ENCODE measurements at regions not wholly inside any gene's neighbourhood (a gene's known extent, or its start where the extent isn't known, plus 50 kb on each side); places are given as distances from the start of the nearest gene placed in this dataset.

DNA sequence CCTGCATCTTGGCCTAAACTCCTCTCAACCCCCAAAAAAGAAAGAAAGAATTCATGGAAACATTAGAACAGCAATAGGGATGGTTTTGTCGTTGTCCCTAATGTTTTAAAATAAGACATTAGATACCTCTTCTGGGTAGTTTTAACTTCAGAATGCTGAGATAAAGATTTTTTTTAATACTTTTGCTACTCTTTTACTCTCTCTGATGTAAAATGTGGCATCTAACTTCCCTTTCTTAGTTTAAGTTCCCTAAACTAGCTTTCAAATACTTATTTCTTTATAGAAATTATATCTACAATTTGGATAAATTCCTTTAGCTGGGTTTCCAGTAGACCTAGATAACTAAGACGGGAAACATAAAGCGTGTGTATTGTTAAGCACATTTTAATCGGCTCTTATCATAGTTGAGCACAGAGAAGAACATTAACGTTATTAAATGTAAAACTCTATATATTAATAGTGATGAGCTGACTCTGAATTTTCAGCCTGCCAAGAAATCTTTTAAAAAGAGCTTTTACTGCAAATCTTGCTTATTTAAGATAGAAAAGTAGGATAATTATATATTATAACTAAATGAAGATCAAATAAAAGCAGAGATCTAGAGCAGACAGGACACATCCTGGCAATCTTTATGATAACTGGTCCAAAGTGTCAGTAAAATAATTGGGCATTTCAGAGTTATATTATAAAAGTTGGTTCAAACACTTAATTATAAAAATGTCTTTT, 183.2 kb downstream of the CYB561 start:
- TF ChIP-seq, protein P1, sequence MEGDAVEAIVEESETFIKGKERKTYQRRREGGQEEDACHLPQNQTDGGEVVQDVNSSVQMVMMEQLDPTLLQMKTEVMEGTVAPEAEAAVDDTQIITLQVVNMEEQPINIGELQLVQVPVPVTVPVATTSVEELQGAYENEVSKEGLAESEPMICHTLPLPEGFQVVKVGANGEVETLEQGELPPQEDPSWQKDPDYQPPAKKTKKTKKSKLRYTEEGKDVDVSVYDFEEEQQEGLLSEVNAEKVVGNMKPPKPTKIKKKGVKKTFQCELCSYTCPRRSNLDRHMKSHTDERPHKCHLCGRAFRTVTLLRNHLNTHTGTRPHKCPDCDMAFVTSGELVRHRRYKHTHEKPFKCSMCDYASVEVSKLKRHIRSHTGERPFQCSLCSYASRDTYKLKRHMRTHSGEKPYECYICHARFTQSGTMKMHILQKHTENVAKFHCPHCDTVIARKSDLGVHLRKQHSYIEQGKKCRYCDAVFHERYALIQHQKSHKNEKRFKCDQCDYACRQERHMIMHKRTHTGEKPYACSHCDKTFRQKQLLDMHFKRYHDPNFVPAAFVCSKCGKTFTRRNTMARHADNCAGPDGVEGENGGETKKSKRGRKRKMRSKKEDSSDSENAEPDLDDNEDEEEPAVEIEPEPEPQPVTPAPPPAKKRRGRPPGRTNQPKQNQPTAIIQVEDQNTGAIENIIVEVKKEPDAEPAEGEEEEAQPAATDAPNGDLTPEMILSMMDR (conservative IDR thresholded peaks at IDR 0.05) = no peak
- no peak overlapping the region for H3K4me3 Mint-ChIP-seq
- no peak overlapping the region for H3K27ac Mint-ChIP-seq
- DNase-seq (ENCODE audit: extremely low spot score, unreplicated experiment) = no peak
- no peaks in the 10 kb centered on the region for H3K9me3 Mint-ChIP-seq
- H3K36me3 Mint-ChIP-seq = peaks cover 9% of the 10 kb centered on the region
- no peaks in the 10 kb centered on the region for H3K4me1 Mint-ChIP-seq (ENCODE audit: unreplicated experiment)
- no peaks in the 10 kb centered on the region for H3K27me3 Mint-ChIP-seq

DNA sequence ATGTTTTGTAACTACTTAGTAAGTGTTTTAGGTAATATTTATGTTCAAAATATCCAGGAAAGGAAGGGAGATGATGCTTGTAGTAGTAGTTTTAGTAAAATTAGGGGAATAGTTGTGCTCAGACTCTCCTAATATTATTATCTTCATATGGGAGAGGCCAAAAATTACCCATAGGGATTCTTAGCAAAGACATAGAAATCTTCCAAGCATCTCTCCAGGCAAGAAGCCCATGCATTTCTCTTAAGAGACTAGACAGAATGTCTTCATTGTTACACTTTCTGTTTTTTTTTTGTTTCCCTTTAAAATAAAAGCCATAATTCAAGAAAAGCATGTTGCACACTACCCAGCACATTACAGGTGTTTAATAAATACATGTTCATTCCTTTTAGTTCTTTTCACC, 180.6 kb downstream of the CYB561 start:
- H3K4me3 Mint-ChIP-seq = no peak overlapping the region

DNA sequence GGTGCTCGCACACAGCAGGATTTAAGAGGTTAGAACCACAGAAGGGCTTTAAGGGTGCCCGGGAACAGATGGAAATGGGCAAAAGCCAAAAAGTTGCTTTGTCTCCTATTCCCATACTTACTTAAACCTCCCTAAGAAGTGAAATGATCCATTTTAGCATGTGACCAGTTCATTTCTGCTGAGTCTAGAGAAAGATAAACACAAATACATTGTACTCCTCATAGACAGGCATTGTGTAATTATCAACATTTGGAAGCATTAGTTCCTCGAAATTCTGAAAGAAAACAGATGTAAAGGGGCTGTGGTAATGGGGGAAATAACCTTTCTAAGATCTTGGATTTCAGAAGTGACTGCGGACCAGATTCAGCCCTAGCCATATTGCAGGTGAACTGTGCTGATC, 178.3 kb downstream of the CYB561 start:
- H3K36me3 Mint-ChIP-seq = peaks cover 22% of the 10 kb centered on the region
- peaks cover 4% of the 10 kb centered on the region for H3K9me3 Mint-ChIP-seq
- TF ChIP-seq, protein P1 (conservative IDR thresholded peaks at IDR 0.05) = no peak
- no peaks in the 10 kb centered on the region for H3K27me3 Mint-ChIP-seq
- no peaks in the 10 kb centered on the region for H3K4me1 Mint-ChIP-seq (ENCODE audit: unreplicated experiment)
- DNase-seq (ENCODE audit: extremely low spot score, unreplicated experiment) = no peak
- no peak overlapping the region for H3K27ac Mint-ChIP-seq
- no peak overlapping the region for H3K4me3 Mint-ChIP-seq

More for the DNA sequence above, 180.6 kb downstream of the CYB561 start:
- Mint-ChIP-seq H3K9me3 (no peaks in the 10 kb centered on the region), H3K36me3 (peaks cover 18% of the 10 kb centered on the region), H3K27me3 (no peaks in the 10 kb centered on the region), H3K27ac (no peak overlapping the region), H3K4me1 (ENCODE audit: unreplicated experiment) (no peaks in the 10 kb centered on the region)
- TF ChIP-seq, protein P1 (conservative IDR thresholded peaks at IDR 0.05) = no peak
- DNase-seq (ENCODE audit: extremely low spot score, unreplicated experiment) = no peak

DNA sequence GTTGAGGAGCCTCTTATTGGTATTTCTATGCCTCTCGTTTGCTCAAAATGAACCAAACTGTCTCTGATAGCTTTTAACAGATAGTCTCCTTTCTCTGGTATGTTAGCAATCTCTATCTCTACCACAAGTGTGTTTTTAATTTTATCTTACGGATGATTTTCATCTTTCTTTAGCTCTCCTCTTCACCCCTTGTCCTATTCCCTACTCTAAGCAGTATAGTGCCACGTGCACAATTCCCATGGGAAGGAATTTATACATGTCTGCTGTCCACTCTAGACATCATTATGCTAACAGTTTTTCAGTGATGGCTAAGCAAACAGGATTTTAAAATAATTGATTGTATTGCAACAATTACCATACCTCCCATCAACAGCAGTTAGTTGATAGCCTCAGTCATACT, 177.3 kb downstream of the CYB561 start:
- Mint-ChIP-seq H3K36me3 (peaks cover 22% of the 10 kb centered on the region), H3K4me3 (no peak overlapping the region), H3K27ac (no peak overlapping the region), H3K4me1 (ENCODE audit: unreplicated experiment) (no peaks in the 10 kb centered on the region), H3K27me3 (no peaks in the 10 kb centered on the region), H3K9me3 (peaks cover 4% of the 10 kb centered on the region)
- TF ChIP-seq, protein P1 (conservative IDR thresholded peaks at IDR 0.05) = no peak
- DNase-seq (ENCODE audit: extremely low spot score, unreplicated experiment) = no peak

DNA sequence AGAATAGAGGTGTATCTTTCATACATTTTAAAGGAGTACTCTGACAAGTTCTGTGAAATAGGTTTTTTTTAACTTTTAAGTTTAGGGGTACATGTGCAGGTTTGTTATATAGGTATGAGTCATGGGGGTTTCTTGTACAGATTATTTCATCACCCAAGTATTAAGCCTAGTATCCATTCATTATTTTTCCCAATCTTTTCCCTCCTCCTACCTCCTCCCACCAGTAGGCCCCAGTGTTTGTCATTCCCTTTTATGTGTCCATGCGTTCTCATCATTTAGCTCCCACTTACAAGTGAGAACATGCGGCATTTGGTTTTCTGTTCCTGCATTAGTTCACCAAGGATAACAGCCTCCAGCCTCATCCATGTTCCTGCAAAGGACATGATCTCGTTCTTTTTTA, 175.5 kb downstream of the CYB561 start:
- TF ChIP-seq, protein P1 (conservative IDR thresholded peaks at IDR 0.05) = no peak
- DNase-seq (ENCODE audit: extremely low spot score, unreplicated experiment) = no peak
- H3K27ac Mint-ChIP-seq = no peak overlapping the region
- H3K4me1 Mint-ChIP-seq (ENCODE audit: unreplicated experiment) = peaks cover 4% of the 10 kb centered on the region
- H3K9me3 Mint-ChIP-seq = peaks cover 4% of the 10 kb centered on the region
- no peaks in the 10 kb centered on the region for H3K27me3 Mint-ChIP-seq
- no peak overlapping the region for H3K4me3 Mint-ChIP-seq
- peaks cover 28% of the 10 kb centered on the region for H3K36me3 Mint-ChIP-seq

Measured in type B pancreatic cell (in vitro differentiated cells).